ENCODE measurements at regions not wholly inside any gene's neighbourhood (a gene's known extent, or its start where the extent isn't known, plus 50 kb on each side); places are given as distances from the start of the nearest gene placed in this dataset.
"Not testable (repeated sequence)": the region's sequence is repeated elsewhere in the genome, so short reads cannot be mapped to it uniquely, and the experiment has no call there.

DNA sequence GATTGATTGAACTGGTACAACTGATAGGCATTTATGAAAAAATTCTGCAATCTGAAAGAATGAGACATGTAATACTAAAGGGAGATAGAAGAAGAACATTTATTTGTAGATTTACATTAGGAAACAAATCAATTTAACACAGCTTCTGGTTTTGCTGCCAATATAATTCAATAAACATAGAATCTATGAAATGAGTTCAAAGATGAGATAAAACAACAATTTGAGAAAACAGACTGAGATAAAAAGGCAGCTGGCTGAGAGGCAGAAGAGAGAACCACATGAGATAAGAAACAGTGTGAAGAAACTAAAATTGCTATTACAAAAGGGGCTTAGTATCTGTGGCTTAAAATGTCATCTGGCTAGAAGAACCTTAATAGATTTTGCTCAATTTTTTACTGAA lies 176.6 kb downstream of the PYDC2 start:
- intact Hi-C loops (cut with micrococcal nuclease) = no loop called here
- no peak for ATAC-seq

DNA sequence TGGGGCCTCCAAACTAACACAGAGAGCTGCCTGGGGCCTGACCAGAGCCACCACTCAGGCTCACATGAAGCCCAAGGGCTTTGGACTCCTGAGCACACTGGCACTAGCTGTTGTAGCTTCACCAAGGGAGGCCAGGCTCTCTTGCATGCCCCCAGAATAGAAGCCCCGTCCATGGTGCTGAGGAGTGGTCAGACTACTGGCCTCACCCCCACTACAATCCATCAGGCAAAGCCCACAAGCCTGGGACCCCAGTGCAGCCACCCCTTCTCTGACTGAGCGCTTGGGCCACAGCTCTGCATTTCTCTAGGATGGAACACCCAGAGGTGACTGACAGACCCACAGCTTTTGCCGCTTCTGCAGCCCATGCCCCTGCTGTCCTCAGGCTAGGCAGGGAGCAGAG lies 180.8 kb downstream of the PYDC2 start:
- intact Hi-C loops (cut with micrococcal nuclease) = no loop called here
- ATAC-seq = no peak

More for the DNA sequence above, 176.6 kb downstream of the PYDC2 start:
- DNase-seq = no peak

GRCh38 chr3:191644291-191644690 lies 183.3 kb downstream of the PYDC2 start:
- intact Hi-C loops (cut with micrococcal nuclease) = no loop called here
- DNase-seq = no peak
- ATAC-seq = no peak

More for the DNA sequence above, 180.8 kb downstream of the PYDC2 start:
- no peak for DNase-seq

GRCh38 chr3:191646242-191646641 lies 185.3 kb downstream of the PYDC2 start:
- DNase-seq (no peak), ATAC-seq (no peak)
- intact Hi-C loops (cut with micrococcal nuclease) = no loop called here

DNA sequence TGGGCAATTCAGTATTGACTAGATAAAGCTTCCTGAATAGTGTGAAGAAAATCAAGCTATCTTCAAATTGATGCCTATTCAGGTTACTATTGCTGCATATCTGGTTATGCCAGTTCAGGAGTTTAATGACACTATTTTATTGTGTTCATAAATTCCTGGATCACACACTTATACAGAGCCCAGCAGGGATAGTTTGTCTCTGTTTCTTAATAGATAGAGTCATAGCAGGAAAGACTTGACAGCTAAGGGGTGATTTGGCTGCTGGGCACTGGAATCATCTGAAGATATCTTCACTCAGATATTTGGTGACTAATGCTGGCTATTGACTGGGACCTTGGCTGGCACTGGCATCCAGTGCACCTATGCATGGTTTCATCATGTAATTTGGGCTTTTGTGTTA lies 187.8 kb downstream of the PYDC2 start:
- ATAC-seq (no peak), DNase-seq (no peak)
- intact Hi-C loops (cut with micrococcal nuclease) = no loop called here

GRCh38 chr3:191649626-191650025 lies 188.7 kb downstream of the PYDC2 start:
- ATAC-seq (no peak), DNase-seq (no peak)
- intact Hi-C loops (cut with micrococcal nuclease) = no loop called here

DNA sequence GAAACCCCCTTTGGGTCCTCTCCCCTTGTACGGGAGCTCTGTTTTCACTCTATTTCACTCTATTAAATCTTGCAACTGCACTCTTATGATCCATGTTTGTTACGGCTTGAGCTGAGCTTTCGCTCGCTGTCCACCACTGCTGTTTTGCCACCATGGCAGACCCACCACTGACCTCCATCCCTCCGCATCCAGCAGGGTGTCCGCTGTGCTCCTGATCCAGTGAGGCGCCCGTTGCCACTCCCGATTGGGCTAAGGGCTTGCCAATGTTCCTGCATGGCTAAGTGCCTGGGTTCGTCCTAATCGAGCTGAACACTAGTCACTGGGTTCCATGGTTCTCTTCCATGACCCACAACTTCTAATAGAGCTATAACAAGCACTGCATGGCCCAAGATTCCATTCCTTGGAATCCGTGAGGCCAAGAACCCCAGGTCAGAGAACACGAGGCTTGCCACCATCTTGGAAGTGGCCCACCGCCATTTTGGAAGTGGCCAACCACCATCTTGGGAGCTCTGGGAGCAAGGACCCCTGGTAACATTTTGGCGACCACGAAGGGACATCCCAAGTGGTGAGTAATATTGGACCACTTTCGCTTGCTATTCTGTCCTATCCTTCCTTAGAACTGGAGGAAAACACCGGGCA lies 197.9 kb downstream of the PYDC2 start:
- DNase-seq; ATAC-seq; intact Hi-C loops (cut with micrococcal nuclease): not testable (repeated sequence)

GRCh38 chr3:191662150-191662549 lies 201.2 kb downstream of the PYDC2 start:
- intact Hi-C loops (cut with micrococcal nuclease); ATAC-seq; DNase-seq: not testable (repeated sequence)

- DNase-seq (no peak), ATAC-seq (no peak)
- intact Hi-C loops (cut with micrococcal nuclease) = no loop called here
Observed at GRCh38 chr3:191680989-191681597, 220.1 kb downstream of the PYDC2 start.

DNA sequence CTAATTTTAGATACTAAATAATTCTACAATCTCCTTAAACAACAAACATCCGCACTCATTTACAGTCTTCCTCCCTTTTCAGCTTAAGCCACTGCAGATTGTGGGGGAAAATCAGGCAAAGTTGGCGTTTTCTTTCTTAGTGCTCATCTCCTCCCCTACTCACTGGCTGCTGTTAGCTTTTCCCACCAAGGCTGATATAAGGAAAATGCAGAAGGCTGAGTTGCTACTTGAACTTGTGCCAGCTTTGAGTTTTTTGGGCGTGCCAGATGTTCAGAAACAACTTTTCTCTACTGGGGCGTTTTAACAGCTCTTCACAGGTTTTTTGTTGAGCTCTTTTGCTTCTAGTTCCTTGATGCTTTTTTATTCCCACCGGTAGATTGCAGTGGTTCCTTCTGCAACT lies 222.0 kb downstream of the PYDC2 start:
- DNase-seq = no peak
- intact Hi-C loops (cut with micrococcal nuclease) = no loop called here
- ATAC-seq = no peak

DNA sequence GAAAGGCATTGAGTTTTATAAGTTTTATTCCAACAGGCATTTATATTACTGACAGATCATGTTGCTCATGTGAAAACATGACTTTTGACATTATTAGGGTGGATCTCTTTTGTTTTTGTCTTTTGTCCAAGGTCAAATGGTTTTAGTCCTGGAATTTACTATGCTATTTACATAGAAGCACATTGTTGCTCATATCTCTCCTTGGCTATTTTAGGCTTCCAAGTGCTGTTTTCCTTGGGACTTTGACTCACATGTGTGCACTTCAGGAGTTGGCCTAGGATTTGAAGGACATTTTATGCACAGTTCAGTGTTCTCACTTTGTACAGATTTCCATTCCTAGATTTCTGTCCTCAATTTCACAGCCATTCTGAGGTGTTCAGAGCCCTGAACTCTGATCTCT lies 225.7 kb downstream of the PYDC2 start:
- no peak for DNase-seq
- intact Hi-C loops (cut with micrococcal nuclease) = no loop called here
- ATAC-seq = peak; percentile 70

- intact Hi-C loops (cut with micrococcal nuclease) = no loop called here
- no peak for ATAC-seq
Observed at GRCh38 chr3:191688756-191689433, 227.9 kb downstream of the PYDC2 start.

GRCh38 chr3:191691184-191691583 lies 230.2 kb downstream of the PYDC2 start:
- intact Hi-C loops (cut with micrococcal nuclease); DNase-seq; ATAC-seq: not testable (repeated sequence)

More at GRCh38 chr3:191688756-191689433, 227.9 kb downstream of the PYDC2 start:
- DNase-seq = no peak

GRCh38 chr3:191695131-191695814 lies 234.3 kb downstream of the PYDC2 start:
- no peak for DNase-seq
- intact Hi-C loops (cut with micrococcal nuclease) = no loop called here
- ATAC-seq = no peak

- DNase-seq (no peak), ATAC-seq (no peak)
- intact Hi-C loops (cut with micrococcal nuclease) = no loop called here
Observed at GRCh38 chr3:191695815-191696153, 234.8 kb downstream of the PYDC2 start.

GRCh38 chr3:191696348-191696747 lies 235.4 kb downstream of the PYDC2 start:
- no peak for ATAC-seq

DNA sequence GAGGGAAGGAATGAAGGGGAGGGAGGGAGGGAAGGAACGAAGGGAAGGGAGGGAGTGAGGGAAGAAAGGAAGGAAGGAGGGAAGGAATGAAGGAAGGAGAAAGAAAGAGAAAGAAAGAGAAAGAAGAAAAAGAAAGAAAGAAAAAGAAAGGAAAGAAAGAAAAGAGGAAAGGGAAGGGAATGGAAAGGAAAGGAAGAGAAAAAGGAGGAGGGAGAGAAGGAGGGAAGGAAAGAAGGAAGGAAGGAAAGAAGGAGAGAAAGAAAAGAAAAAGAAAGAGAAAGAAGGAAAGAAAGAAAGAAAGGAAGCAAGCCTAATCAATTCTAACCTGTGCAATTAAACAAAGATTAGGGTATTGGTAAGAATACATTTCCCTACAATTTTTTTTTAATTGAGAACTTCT lies 238.6 kb downstream of the PYDC2 start:
- no peak for DNase-seq
- intact Hi-C loops (cut with micrococcal nuclease) = no loop called here
- ATAC-seq = no peak

More at GRCh38 chr3:191696348-191696747, 235.4 kb downstream of the PYDC2 start:
- no peak for DNase-seq
- intact Hi-C loops (cut with micrococcal nuclease) = no loop called here

DNA sequence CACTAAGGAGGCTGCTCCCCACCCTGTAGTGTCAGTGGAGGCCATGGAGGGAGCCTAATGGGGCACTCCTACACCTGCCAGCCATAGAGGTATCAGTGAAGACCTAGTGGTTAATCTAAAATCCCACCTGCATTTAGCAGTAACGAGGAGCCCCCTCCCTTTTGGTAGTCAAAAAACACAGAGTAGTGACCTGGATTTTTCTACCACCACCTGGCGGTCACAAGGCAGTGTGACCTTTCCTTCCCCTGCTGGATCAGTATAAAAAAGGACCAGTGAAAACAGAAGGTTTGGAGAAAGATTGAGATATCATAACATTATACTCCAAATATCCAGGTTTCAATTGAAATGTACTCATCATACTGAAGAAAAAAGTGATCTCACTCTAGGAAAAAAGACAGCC lies 241.2 kb downstream of the PYDC2 start:
- ATAC-seq (no peak), DNase-seq (no peak)
- intact Hi-C loops (cut with micrococcal nuclease) = no loop called here

DNA sequence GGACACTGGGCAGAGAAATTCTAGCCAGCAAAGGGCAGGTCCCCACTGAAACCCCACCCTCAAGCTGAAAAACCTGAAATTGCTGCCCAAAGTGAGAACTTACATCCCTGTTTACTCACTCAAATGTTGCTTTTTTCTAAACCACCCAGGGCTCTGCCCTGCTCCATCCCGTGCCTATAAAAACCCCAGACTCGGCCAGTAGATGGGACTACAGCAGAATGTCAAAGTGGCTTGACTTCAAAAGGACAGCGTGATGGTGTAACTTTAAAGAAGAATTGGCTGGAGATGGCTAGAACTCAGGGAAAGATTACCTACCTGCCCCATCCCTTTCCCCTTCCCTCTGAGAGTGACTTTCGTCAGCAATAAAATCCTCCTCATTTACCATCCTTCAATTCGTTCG lies 246.9 kb downstream of the PYDC2 start:
- ATAC-seq (no peak), DNase-seq (no peak)
- intact Hi-C loops (cut with micrococcal nuclease) = no loop called here

GRCh38 chr3:191715585-191715984 lies 254.6 kb downstream of the PYDC2 start:
- ATAC-seq = peak; percentile 85
- intact Hi-C loops (cut with micrococcal nuclease) = no loop called here
- no peak for DNase-seq
